GM12878 (cell line): ENCODE measurements at regions not wholly inside any gene's neighbourhood (a gene's known extent, or its start where the extent isn't known, plus 50 kb on each side); places are given as distances from the start of the nearest gene placed in this dataset.
A peak's percentile ranks its signal among the peaks of the same experiment; 100 is the strongest.

Experiments used
- ATAC-seq: fragments of 200-7000 bp; cut with Tn5 transposase; 3 replicates; pipeline ENCODE4 v1.9.1; 2020; ENCODE audit warnings: mild to moderate bottlenecking, moderate library complexity
- BruUV-seq: library from RNA; stranded (reverse); fragments of 400-500 nt; replicated peaks from 2 replicates; lab custom pipeline; 2021; lab: Mats Ljungman, UMichigan
- CTCF ChIA-PET: fragments of 300-600 bp; sonication (Branson Sonifier 250); formaldehyde crosslinking; extraction: SDS; loops from one replicate; lab custom pipeline; 2021; ENCODE audit warnings: inconsistent platforms; lab: Yijun Ruan, JAX
- POLR2A ChIA-PET: fragments of 350-600 bp; formaldehyde crosslinking; extraction: SDS; loops from one replicate; lab custom pipeline; 2021; ENCODE audit warnings: inconsistent platforms; lab: Charles Lee
- RAD21 ChIA-PET: fragments of 300-600 bp; sonication (Branson Sonifier 250); formaldehyde crosslinking; loops from one replicate; lab custom pipeline; 2023; ENCODE audit warnings: antibody characterized with exemption; ENCODE audit not compliant: unreplicated experiment; lab: Charles Lee
- SMC1A ChIA-PET: fragments of 300-600 bp; sonication (Branson Sonifier 250); formaldehyde crosslinking; loops from one replicate; lab custom pipeline; 2023; ENCODE audit not compliant: unreplicated experiment, uncharacterized antibody; lab: Charles Lee
- DNase-seq: peaks from one replicate; pipeline ENCODE4 v3.0.0-alpha.2; 2011; ENCODE audit warnings: low read depth, low spot score
- FAIRE-seq: peaks from 3 replicates; lab custom pipeline; 2011; peaks lifted over from hg19 to GRCh38; lab: Jason Lieb, UNC
- H2AFZ ChIP-seq: 2 replicates; pipeline ENCODE4 v1.6.0; 2011; ENCODE audit warnings: low read depth, low read length, control low read depth; ENCODE audit not compliant: control insufficient read depth
- H3K27ac ChIP-seq: 2 replicates; pipeline ENCODE4 v1.5.1; 2011; ENCODE audit warnings: control low read depth; ENCODE audit not compliant: control insufficient read depth, insufficient read depth
- H3K27me3 ChIP-seq, 2 experiments: replicated peaks in 1 of 2; 2 replicates each; pipeline versions ENCODE4 v1.6.0 to v1.6.1; 2011; ENCODE audit warnings: low read length in 1 of 2; ENCODE audit not compliant: control insufficient read depth in 2 of 2, insufficient read depth in 2 of 2
- H3K36me3 ChIP-seq, 2 experiments: 2 replicates each; pipeline ENCODE4 v1.5.1; 2011; ENCODE audit warnings: low read length in 1 of 2; ENCODE audit not compliant: control insufficient read depth in 2 of 2, insufficient read depth in 2 of 2
- H3K4me1 ChIP-seq: 2 replicates; pipeline ENCODE4 v1.6.1; 2011; ENCODE audit warnings: mild to moderate bottlenecking, low read length, moderate library complexity, mixed read lengths; ENCODE audit not compliant: control insufficient read depth, insufficient read depth
- H3K4me2 ChIP-seq: 2 replicates; pipeline ENCODE4 v1.6.0; 2011; ENCODE audit warnings: control low read depth; ENCODE audit not compliant: control insufficient read depth, insufficient read depth
- H3K4me3 ChIP-seq: fragments of 200-600 bp; sonication (generic); 2 replicates; pipeline ENCODE4 v1.5.1; 2016
- H3K79me2 ChIP-seq: 2 replicates; pipeline ENCODE4 v1.6.0; 2011; ENCODE audit warnings: low read length; ENCODE audit not compliant: control insufficient read depth, insufficient read depth
- H3K9ac ChIP-seq: 2 replicates; pipeline ENCODE4 v1.8.0; 2011; ENCODE audit warnings: low read length, control low read depth, mixed read lengths; ENCODE audit not compliant: control insufficient read depth, insufficient read depth
- H3K9me3 ChIP-seq: replicated peaks from 3 replicates; pipeline ENCODE4 v1.5.1; 2011; ENCODE audit warnings: mild to moderate bottlenecking, low read length; ENCODE audit not compliant: control insufficient read depth, insufficient read depth
- H4K20me1 ChIP-seq: 2 replicates; pipeline ENCODE4 v1.6.0; 2011; ENCODE audit not compliant: control insufficient read depth, insufficient read depth
- CBX5 ChIP-seq: sonication (generic); IDR thresholded peaks from 2 replicates; pipeline ENCODE4 v1.6.1; 2016; ENCODE audit warnings: low read depth, moderate library complexity, mild to moderate bottlenecking, inconsistent platforms
- MYC ChIP-seq: IDR thresholded peaks from 2 replicates; pipeline ENCODE4 v1.6.1; 2011; ENCODE audit warnings: mild to moderate bottlenecking, low read length, moderate library complexity, inconsistent platforms; ENCODE audit not compliant: insufficient read depth, insufficient replicate concordance, insufficient read length, severe bottlenecking
- NR2C2 ChIP-seq: IDR thresholded peaks from 2 replicates; pipeline ENCODE4 v1.6.1; 2011; ENCODE audit warnings: borderline replicate concordance, low read depth; ENCODE audit not compliant: control insufficient read depth, insufficient read length
- SPI1 ChIP-seq: IDR thresholded peaks from 2 replicates; pipeline ENCODE4 v1.6.1; 2011; ENCODE audit warnings: low read depth, mild to moderate bottlenecking, low read length, moderate library complexity, borderline replicate concordance; ENCODE audit not compliant: insufficient read depth
- STAT1 ChIP-seq: fragments of 450-650 bp; conservative IDR thresholded peaks from 2 replicates; pipeline ENCODE4 v1.6.1; 2014; ENCODE audit warnings: antibody characterized with exemption, mild to moderate bottlenecking
- WGBS: methylation state at CpG from one replicate; pipeline ENCODE4 v1.1.6; 2016; ENCODE audit warnings: low lambda C conversion rate; ENCODE audit not compliant: insufficient replicate concordance, insufficient coverage; ENCODE audit errors: missing lambda C conversion rate; 5-methylcytosine and 5-hydroxymethylcytosine counted together
- in situ Hi-C: fragments of 300-500 bp; cut with MboI; formaldehyde crosslinking; loops from 9 replicates; pipeline ENCODE4 v1.14.3; 2018; ENCODE audit warnings: mixed read lengths
- intact Hi-C: fragments of 100-400 bp; cut with micrococcal nuclease; formaldehyde crosslinking; loops from one replicate; pipeline ENCODE4 v1.14.2; 2022; ENCODE audit not compliant: unreplicated experiment
- TF ChIP-seq, protein P1 (sequence below): IDR thresholded peaks from 2 replicates; pipeline ENCODE4 v1.6.1; 2012; ENCODE audit warnings: low read depth, low read length, improper control_type of control experiment

GRCh38 chr18:33828949-33829348 is 250.9 kb downstream of the ASXL3 start:
- H3K27me3 ChIP-seq = no peaks in the 10 kb centered on the region
- H3K9me3 ChIP-seq = no peaks in the 10 kb centered on the region
- H3K4me1 ChIP-seq = no peaks in the 10 kb centered on the region
- intact Hi-C loops = no loop called here
- H3K79me2 ChIP-seq = no peaks in the 10 kb centered on the region
- H3K36me3 ChIP-seq = no peaks in the 10 kb centered on the region
- TF ChIP-seq SPI1 (0 out of 2 replicates have a peak, but pooled peaks have one; percentile 15), MYC (no peak), CBX5 (no peak), STAT1 (no peak), NR2C2 (no peak)
- TF ChIP-seq, protein P1, sequence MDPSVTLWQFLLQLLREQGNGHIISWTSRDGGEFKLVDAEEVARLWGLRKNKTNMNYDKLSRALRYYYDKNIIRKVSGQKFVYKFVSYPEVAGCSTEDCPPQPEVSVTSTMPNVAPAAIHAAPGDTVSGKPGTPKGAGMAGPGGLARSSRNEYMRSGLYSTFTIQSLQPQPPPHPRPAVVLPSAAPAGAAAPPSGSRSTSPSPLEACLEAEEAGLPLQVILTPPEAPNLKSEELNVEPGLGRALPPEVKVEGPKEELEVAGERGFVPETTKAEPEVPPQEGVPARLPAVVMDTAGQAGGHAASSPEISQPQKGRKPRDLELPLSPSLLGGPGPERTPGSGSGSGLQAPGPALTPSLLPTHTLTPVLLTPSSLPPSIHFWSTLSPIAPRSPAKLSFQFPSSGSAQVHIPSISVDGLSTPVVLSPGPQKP = no peak
- H3K9ac ChIP-seq = no peak overlapping the region
- H2AFZ ChIP-seq = no peak overlapping the region
- H3K27ac ChIP-seq = no peak overlapping the region
- no peak overlapping the region for H3K4me2 ChIP-seq
- in situ Hi-C loops = loop anchor here (25.0 kb wide), 1 partner anchor 958 kb away; no protein-coding TSS in a partner anchor
- H4K20me1 ChIP-seq = no peaks in the 10 kb centered on the region
- ATAC-seq (peak; percentile 55), FAIRE-seq (no peak), DNase-seq (no peak)
- H3K4me3 ChIP-seq = no peak overlapping the region
- ChIA-PET SMC1A (interaction anchor here (0.5 to 0.8 kb wide), 2 partner anchors 8 to 41 kb away, joined by 3 read pairs; no protein-coding TSS in a partner anchor), POLR2A (no interaction called here), RAD21 (interaction anchor here (1.9 kb wide), 1 partner anchor 11 kb away, joined by 7 read pairs; no protein-coding TSS in a partner anchor), CTCF (interaction anchor here (3.2 kb wide), 1 partner anchor 10 kb away, joined by 18 read pairs; no protein-coding TSS in a partner anchor)
- BruUV-seq = no TSS peak
- 14% methylated on average over 2 of the region's 2 CpGs for WGBS
